SW480 (cell line): ENCODE measurements at regions not wholly inside any gene's neighbourhood (a gene's known extent, or its start where the extent isn't known, plus 50 kb on each side); places are given as distances from the start of the nearest gene placed in this dataset.

Experiments
- DNase-seq: peaks from one replicate; pipeline ENCODE4 v3.0.0-alpha.2; 2016; ENCODE audit warnings: low spot score

- no peak for DNase-seq
Observed at GRCh38 chr5:133905424-133905823, 63.0 kb downstream of the C5orf15 start.

GRCh38 chr5:133904641-133905040 lies 63.8 kb downstream of the C5orf15 start:
- no peak for DNase-seq

- no peak for DNase-seq
Observed at GRCh38 chr5:133902511-133903118, 65.8 kb downstream of the C5orf15 start.

- DNase-seq: no peak
Observed at GRCh38 chr5:133900534-133901270, 67.7 kb downstream of the C5orf15 start.

GRCh38 chr5:133899506-133899905 lies 68.9 kb downstream of the C5orf15 start:
- no peak for DNase-seq

- DNase-seq: no peak
Observed at GRCh38 chr5:133898440-133898839, 70.0 kb downstream of the C5orf15 start.

- DNase-seq: no peak
Observed at GRCh38 chr5:133897431-133897830, 71.0 kb downstream of the C5orf15 start.

- no peak for DNase-seq
Observed at GRCh38 chr5:133896873-133897272, 71.6 kb downstream of the C5orf15 start.

- DNase-seq: no peak
Observed at GRCh38 chr5:133895979-133896845, 72.2 kb downstream of the C5orf15 start.

- no peak for DNase-seq
Observed at GRCh38 chr5:133894143-133894542, 74.3 kb downstream of the C5orf15 start.

- DNase-seq: no peak
Observed at GRCh38 chr5:133892774-133893173, 75.7 kb downstream of the C5orf15 start.

- DNase-seq: no peak
Observed at GRCh38 chr5:133892306-133892705, 76.1 kb downstream of the C5orf15 start.

- DNase-seq: no peak
Observed at GRCh38 chr5:133891390-133891789, 77.0 kb downstream of the C5orf15 start.

- DNase-seq: no peak
Observed at GRCh38 chr5:133890776-133891280, 77.6 kb downstream of the C5orf15 start.

GRCh38 chr5:133890314-133890713 lies 78.1 kb downstream of the C5orf15 start:
- DNase-seq: no peak

GRCh38 chr5:133889271-133889905 lies 79.0 kb downstream of the C5orf15 start:
- DNase-seq: no peak

GRCh38 chr5:133888625-133888991 lies 79.8 kb downstream of the C5orf15 start:
- DNase-seq: no peak

- DNase-seq: no peak
Observed at GRCh38 chr5:133885566-133885965, 82.9 kb downstream of the C5orf15 start.

GRCh38 chr5:133884569-133885311 lies 83.7 kb downstream of the C5orf15 start:
- no peak for DNase-seq

- DNase-seq: no peak
Observed at GRCh38 chr5:133883916-133884315, 84.5 kb downstream of the C5orf15 start.

GRCh38 chr5:133882846-133883245 lies 85.6 kb downstream of the C5orf15 start:
- DNase-seq: no peak

GRCh38 chr5:133882389-133882695 lies 86.1 kb downstream of the C5orf15 start:
- DNase-seq: no peak
